Stimulated activated CD8-positive, alpha-beta memory T cell treated with anti-CD3 and anti-CD28 coated beads, Interleukin-7, amount 100 ng/mL, for 1 hour (primary cell): ENCODE measurements at regions not wholly inside any gene's neighbourhood (a gene's known extent, or its start where the extent isn't known, plus 50 kb on each side); places are given as distances from the start of the nearest gene placed in this dataset.

ENCODE experiments used
- DNase-seq, 2 donors: peaks; one replicate each; pipeline ENCODE4 v3.0.0-alpha.2; 2020; ENCODE audit warnings: low read depth in 2 of 2

GRCh38 chr14:53464376-53464775, 311.3 kb upstream of the DDHD1 start:
- DNase-seq = no peak

- no peak for DNase-seq
Measured at GRCh38 chr14:53462931-53463778, 310.0 kb upstream of the DDHD1 start.

DNA sequence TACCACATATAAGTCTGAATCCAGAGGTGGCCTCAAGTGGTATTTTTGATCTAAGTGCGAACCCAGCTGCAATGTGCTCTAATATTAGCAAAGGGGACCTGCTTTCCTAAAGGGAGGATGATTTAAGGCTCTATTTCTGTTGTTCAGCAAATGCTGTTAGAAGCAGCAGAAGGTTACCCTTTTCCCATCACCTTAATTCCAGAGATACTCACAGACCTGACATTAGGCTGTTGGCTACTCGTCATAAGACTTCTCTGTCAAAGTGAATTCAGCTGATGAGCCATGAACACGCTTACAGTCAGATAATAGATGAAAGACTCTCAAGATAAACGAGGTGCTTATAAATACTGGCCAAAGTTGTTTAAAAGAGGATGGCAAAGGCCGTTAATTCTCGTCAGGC, 308.7 kb upstream of the DDHD1 start:
- DNase-seq = no peak

DNA sequence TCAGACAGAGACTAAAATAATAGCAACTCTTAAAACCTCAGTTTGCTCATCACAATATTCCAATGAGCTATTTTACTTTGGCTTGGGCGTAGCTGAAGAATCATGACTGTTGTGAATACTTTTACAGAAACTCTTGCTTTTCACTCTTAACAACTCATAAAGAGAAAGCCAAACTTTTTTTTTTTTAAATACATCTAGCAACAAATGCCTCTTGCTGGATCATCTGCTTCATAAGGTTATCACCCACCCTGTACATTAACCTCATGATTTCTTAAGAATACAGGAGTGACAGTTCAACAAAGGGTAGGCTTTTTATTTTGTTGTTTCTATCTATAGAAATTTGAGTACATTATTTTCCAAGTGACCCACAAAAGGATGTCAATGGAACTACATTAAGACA, 307.4 kb upstream of the DDHD1 start:
- no peak for DNase-seq

GRCh38 chr14:53458368-53458814, 305.3 kb upstream of the DDHD1 start:
- DNase-seq = no peak

- DNase-seq = no peak
Measured at GRCh38 chr14:53456931-53457330, 303.8 kb upstream of the DDHD1 start.

DNA sequence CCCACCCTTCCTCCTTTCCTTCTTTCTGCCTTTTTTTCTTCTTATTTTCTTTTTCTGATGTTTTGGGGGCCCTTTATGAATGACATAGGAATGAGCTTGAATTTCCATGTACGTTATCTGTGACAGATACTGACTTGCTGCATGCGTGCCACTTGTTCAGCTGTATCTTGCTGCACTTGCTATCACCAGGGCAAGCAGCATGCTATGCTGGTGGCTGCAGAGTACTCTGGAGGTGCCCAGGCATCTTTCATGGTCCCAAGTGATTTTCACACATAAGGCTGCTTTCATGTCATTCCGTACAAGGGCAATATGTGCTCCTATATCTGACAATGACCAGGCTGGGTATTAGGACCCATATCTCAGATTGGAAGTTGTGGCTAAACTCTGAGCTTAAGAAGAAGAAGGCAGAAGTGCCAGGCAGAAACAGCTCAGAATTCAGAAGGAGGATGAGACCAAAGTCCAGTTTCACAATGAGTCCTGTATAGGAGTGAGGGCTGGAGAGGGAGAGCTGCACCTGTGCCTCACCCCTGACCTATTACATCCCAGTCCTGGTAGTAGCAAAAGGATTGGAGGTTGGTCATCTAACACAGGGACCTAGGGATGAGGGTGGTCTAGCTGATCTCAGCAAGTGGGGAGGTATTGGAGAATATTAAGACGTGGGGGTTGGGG, 299.0 kb upstream of the DDHD1 start:
- no peak for DNase-seq

DNA sequence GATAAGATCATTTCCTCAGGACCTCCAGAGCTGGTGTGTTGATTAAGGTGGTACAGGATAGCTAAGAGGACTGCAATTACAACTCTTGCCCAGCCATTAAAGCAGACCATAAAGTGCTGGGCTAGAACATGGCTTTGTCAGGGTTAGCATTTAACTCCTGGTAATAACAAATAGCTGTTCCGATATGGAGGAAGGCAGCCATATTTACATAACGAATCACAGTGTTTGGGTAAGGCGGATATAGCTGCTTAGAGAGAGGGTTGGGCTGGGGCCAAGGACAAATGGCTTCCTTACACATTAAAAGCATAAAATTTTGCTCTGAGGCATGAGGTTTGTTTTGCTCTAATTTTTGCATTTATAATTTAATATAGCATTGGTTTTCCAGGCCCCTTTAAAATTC, 297.7 kb upstream of the DDHD1 start:
- no peak for DNase-seq

- no peak for DNase-seq
Measured at GRCh38 chr14:53448682-53449081, 295.6 kb upstream of the DDHD1 start.

DNA sequence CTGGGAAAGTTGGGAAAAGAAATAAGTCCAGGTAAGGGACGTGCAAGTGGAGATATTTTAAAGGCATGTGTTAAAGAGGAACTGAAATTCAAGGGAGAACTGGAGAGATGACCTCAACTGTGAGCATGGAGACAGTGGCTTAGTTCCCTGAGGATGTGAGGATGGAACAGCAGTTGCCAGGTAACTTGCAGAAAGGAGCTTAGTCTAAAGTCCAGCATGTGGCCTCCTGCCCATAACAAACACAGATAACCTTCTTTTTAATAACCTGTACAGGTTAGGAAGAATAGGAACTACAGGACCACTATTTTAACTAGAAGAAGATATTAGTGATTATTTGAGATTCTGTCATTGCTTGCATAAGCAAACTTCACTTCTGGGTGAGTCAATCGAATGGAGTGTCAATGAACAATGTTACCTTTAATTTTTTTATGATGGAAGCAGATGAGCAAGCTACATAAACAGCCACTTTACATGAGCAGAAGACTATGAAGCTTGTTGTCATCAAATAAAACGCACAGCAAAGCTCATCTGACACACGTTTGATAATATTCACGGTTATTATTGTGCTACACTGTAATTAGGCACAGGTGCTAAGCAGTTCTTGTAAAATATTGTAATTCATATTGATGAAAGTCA, 291.7 kb upstream of the DDHD1 start:
- no peak for DNase-seq

DNA sequence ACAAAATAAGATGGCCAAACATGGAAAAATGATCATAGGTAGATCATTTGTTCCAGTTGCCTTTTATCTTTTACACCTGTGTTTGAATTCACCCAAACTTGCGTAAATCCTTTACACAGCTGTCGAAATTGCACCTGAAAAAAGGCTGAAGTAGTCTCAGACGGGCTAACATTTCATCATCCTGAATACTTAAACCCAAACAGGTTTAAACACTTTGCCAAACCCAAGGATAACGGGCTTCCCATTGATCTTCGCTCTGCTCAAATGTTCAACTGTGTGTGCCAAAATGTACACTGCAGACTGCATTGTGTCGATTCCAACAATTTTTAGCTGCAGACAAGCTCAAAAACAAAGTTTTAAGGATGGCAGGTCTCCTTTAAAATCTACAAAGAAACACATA, 288.7 kb upstream of the DDHD1 start:
- no peak for DNase-seq

DNA sequence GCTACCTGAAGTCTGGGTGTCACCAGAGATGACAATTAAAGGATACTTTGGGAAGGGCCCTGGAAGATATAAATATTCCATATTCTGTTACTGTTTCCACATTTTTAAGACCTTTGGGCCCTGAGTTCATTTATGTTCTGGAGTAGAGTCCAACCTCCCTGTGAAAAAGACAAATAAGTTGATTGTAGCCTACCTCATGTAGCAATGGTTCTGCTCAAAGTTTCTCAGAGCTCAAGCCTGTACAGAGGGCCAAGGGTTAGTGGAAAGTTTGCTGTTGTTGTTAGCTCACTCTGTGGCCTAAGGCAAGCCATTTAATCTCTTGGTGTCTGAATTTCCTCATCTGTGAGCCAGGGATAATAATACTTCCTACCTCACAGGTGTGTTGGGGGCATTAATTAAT, 284.7 kb upstream of the DDHD1 start:
- DNase-seq = no peak

GRCh38 chr14:53432378-53432802, 279.3 kb upstream of the DDHD1 start:
- no peak for DNase-seq

GRCh38 chr14:53430870-53431269, 277.7 kb upstream of the DDHD1 start:
- DNase-seq = no peak

DNA sequence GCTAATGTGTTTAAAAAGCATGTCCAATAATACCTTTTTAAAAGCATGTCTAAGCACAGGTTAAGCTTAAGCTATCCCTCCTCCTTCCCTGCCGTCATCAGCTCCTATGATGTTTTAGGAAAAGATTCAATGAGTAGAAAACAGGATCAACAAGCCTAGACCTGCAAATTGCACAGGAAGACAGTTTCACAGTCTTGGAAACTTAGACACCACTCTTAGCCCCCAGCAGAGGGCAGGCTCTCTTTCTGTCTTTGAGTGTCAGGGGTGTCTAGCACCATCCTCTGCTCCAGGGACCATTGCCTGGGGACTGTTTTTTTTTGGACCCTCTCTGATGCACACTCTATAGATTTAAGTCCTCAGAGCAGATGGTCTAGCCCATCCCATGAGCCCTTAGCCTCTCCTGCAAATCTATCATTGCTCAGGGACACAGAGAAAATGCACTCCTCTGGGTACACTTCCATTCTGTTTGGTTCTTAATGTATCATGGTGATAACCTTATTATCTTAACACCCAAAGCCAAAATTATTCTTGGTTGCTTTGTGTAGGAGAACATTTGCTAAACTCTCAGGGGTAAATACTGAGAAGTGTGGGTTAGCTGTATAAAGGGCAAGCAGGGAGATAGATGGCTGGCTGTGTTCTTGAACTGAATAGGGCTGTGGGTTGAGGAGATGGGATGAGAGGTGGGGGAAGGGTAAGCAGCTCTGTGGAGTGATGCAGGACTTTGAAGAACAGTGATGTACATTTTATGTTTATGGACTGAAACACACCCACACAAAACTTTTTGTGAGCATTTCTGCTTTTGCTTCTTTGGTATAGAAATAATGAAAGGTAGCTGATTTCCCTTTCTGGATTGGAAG, 259.9 kb upstream of the DDHD1 start:
- DNase-seq = no peak

GRCh38 chr14:53411125-53411524, 258.0 kb upstream of the DDHD1 start:
- no peak for DNase-seq

- DNase-seq = no peak
Measured at GRCh38 chr14:53409969-53410368, 256.8 kb upstream of the DDHD1 start.

GRCh38 chr14:53409289-53409688, 256.2 kb upstream of the DDHD1 start:
- no peak for DNase-seq

- no peak for DNase-seq
Measured at GRCh38 chr14:53408175-53408879, 255.2 kb upstream of the DDHD1 start.

- no peak for DNase-seq
Measured at GRCh38 chr14:53406519-53406918, 253.4 kb upstream of the DDHD1 start.

- no peak for DNase-seq
Measured at GRCh38 chr14:53401646-53402045, 248.5 kb upstream of the DDHD1 start.
